HG02885 (cell line): ENCODE measurements at regions not wholly inside any gene's neighbourhood (a gene's known extent, or its start where the extent isn't known, plus 50 kb on each side); places are given as distances from the start of the nearest gene placed in this dataset.

Experiments
- ATAC-seq: cut with Tn5 transposase; IDR thresholded peaks from one replicate; pipeline ENCODE4 v1.9.1; 2021; ENCODE audit warnings: mild to moderate bottlenecking; ENCODE audit not compliant: unreplicated experiment, poor library complexity

- no peak for ATAC-seq
Measured at GRCh38 chr11:41955066-41955465, 495.6 kb upstream of the LRRC4C start.

- ATAC-seq: no peak
Measured at GRCh38 chr11:41955635-41956400, 496.4 kb upstream of the LRRC4C start.

- ATAC-seq: no peak
Measured at GRCh38 chr11:41963406-41963805, 504.0 kb upstream of the LRRC4C start.

- ATAC-seq: no peak
Measured at GRCh38 chr11:41970681-41971080, 511.2 kb upstream of the LRRC4C start.

GRCh38 chr11:41971592-41971991 is 512.1 kb upstream of the LRRC4C start:
- no peak for ATAC-seq

- no peak for ATAC-seq
Measured at GRCh38 chr11:41978945-41979344, 519.5 kb upstream of the LRRC4C start.

- ATAC-seq: no peak
Measured at GRCh38 chr11:41980741-41981140, 521.3 kb upstream of the LRRC4C start.

GRCh38 chr11:41982276-41982675 is 522.8 kb upstream of the LRRC4C start:
- ATAC-seq: no peak

GRCh38 chr11:41982975-41983374 is 523.5 kb upstream of the LRRC4C start:
- ATAC-seq: no peak

GRCh38 chr11:41983475-41983874 is 524.0 kb upstream of the LRRC4C start:
- no peak for ATAC-seq

GRCh38 chr11:41984023-41984422 is 524.6 kb upstream of the LRRC4C start:
- ATAC-seq: no peak

GRCh38 chr11:41985799-41986198 is 526.3 kb upstream of the LRRC4C start:
- no peak for ATAC-seq

GRCh38 chr11:41988951-41989572 is 529.6 kb upstream of the LRRC4C start:
- no peak for ATAC-seq

- no peak for ATAC-seq
Measured at GRCh38 chr11:41989823-41990380, 530.5 kb upstream of the LRRC4C start.

GRCh38 chr11:41996533-41996932 is 537.1 kb upstream of the LRRC4C start:
- no peak for ATAC-seq

- ATAC-seq: no peak
Measured at GRCh38 chr11:41997844-41998401, 538.5 kb upstream of the LRRC4C start.

- ATAC-seq: no peak
Measured at GRCh38 chr11:41999066-41999465, 539.6 kb upstream of the LRRC4C start.

- no peak for ATAC-seq
Measured at GRCh38 chr11:42003801-42004200, 544.3 kb upstream of the LRRC4C start.

GRCh38 chr11:42006766-42007165 is 547.3 kb upstream of the LRRC4C start:
- no peak for ATAC-seq

GRCh38 chr11:42012271-42012670 is 552.8 kb upstream of the LRRC4C start:
- no peak for ATAC-seq

GRCh38 chr11:42013656-42014201 is 554.3 kb upstream of the LRRC4C start:
- no peak for ATAC-seq
